HG03571 (cell line): ENCODE measurements at regions not wholly inside any gene's neighbourhood (a gene's known extent, or its start where the extent isn't known, plus 50 kb on each side); places are given as distances from the start of the nearest gene placed in this dataset.

Experiments
- ATAC-seq: cut with Tn5 transposase; IDR thresholded peaks from one replicate; pipeline ENCODE4 v1.9.1; 2021; ENCODE audit not compliant: unreplicated experiment

DNA sequence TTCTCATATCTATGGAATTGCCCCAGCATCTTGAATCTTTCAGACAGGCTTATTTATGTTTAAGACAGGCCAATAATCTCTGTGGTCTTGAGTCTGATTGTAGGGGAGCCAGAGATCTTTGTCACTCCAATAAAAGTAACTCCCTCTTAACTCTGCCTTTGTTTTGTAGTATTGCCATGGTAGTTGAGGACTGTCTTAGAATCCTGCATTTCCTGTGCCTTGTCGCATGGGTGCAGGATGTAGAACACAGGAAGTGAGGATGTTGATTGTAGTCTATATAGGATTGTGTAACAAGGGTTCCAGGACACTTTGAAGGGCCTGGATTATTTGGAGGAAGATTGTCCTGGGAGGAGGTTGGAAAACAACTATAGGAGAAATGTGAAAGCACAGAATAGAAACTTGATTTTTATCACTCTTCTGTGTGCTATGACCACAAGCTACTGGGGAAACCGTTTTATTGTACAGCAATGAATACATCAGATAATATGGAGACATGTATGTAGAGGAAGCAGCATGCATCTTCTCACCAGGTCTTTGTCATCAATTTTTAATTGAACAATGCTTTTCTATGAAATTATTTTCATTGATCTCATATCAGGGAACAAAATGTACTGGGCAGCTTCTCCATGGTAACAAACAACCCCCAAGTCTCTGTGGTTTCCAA lies 411.7 kb downstream of the FGF9 start:
- no peak for ATAC-seq

DNA sequence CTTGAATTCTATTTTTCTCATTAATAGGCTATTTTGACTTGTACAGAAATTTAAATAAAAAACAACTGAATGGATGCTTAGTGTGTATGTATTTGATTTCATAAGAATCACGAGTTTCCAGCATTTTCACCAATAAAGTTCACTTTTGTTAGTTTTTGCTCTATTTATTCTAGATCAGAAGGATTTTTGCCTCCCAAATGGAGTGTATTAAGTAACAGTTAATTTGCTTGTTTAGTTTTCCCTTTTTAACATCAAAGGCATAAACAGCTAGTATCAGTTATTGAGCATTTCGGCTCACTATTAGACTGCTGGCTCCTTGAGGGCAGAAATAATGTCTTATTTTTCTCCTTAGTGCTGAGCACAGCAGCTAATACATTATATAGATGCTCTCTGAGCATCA lies 414.1 kb downstream of the FGF9 start:
- ATAC-seq = no peak

DNA sequence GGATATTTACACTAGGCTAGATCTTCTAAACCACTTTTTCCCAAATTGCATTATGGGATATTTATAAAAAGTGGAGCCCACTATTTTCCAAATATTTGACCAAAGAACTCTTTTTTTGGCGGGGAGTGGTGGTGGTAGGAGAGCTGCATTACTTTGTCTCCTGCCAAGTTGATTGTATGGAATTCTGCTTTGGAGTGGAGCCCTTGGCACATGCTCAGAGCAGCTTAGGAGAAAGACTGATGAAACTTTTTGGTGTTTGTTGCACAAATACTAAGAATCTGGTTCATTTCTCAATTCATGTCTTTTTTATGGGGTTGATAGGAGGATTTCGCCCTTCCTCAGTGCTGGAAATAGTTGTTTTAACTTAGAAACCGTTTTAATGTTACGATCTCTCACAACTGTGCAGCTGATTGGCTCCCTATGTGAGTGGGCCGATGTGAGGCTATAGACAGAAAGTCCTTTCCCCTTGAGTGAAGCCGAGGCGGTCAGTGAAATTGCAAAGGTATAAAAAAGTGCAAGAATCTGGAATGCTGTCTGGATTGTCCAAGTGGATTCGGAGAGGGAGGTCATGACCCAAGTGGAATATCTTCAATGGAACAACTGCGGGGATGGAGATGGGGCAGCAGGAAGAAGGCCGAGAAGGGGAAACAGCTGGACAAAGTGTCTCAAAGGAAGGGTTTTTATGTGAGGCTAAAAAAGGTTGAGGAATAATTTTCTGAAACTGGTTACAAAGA lies 415.9 kb downstream of the FGF9 start:
- no peak for ATAC-seq

DNA sequence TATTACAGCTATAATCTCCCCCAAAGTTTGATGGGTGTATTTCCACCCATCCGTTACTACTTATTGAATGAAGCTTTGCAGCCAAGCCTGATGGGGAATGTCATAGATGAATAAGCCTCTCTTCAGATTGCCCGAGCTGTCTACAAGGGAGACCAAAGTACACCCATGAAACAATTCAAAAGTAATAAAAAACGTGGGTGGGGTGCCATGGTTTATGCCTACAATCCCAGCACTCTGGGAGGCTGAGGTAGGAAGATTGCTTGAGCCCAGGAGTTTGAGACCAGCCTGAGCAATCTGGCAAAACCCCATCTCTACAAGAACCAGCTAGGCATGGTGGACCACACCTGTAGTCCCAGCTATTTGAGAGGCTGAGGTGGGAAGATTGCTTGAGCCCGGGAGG lies 419.2 kb downstream of the FGF9 start:
- ATAC-seq = no peak

DNA sequence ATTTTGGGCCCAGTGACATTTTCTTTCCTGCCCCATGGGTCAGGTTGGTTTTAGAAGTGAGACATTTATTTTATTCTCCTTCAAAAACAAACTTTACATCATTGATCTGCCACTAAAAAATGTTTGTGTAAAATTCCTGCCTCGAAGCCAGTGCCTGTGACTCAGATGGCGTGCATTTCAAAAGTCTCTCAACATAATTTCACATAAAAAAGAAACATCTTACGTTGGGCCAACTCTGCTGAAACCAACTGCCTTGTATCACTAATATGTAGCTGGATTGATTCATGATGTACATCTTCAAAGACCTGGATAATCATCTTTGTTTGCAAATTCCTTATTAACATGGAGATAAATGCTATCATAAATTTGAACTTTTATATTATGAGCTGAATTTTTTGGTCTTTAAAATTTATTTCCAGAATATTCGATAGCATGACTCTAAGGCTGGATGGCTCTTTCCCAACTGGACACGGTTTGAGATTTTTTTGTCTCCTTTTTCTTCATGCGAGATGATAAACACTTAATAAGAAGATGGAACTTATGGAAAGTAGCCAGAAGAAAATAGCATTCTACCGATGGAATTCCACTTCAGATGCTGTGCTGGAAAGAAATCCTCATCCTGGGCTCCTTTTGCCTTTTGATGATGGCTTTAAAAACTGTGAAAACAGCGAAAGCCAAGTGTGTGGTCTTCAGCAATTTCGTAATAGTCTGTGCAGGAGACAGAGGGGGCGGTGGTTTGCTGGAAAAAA lies 420.5 kb downstream of the FGF9 start:
- ATAC-seq = no peak

DNA sequence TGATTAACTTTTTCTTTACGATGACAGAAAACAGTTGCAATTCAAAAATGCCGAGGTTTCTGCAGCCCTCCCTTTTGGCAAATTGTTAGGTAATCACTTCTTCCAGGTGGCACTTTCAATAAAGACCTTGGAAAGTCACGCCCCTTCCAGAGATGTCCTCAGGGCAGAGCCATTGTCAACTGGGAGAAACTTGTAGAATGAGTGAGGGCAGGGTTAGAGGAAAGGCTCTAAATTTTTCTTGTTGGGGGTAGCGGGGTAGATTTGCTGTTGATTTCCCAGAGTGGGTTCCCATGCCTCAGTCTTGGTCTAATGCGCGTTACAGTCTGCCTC lies 421.1 kb downstream of the FGF9 start:
- ATAC-seq = no peak

DNA sequence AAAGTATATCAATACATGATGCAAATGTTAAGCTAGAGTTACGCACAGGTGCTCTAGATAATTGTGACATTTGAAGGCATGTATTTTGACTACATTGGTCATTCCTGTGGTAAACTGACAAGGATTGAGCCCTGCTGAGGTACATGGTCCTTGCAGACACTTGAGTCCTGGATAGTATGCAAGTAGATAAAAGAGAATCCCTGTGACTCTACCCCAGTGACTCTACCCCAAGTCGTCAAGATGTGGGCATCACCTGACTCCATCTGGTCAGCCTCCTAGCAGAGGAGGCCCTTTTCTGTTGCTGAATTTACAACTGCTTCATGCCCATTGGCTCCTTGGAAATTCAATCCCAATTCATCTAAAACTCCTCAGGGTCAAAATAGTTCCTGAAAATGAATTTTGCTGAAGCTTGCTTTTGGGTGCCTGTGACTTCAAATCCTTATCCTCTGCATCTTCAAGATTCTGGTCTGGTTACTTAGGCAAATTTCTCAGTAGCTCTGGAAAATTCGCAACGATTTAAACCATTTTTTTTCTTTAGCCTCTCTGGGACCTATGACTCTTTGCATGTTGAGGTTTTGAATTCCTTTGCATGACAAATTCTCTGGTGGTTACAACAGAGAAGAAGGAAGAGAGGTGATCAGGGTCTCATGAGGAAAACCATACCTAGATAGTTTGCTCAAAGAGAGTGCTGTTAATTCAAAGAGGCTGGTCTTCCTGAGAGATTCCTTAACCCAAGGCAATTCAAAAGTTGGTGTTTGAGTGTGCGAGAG lies 422.1 kb downstream of the FGF9 start:
- ATAC-seq = no peak

DNA sequence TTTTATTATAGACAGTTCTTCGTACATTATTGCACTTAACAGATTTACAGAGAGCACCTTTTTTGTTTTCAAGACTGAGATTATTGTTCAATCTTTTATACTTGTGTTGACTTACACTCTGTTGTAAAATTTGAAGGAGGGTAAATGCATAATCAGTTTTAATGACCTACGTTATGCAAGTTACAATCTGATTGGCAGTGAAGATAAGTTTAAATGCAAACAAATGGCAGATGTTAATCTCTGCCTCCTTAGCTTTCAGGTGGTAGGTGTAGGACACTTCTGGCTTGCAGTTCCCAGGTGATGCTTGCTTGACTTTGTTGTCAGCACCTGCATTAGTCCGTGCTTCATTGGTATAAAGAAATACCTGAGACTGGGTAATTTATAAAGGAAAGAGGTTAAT lies 424.9 kb downstream of the FGF9 start:
- ATAC-seq = no peak

DNA sequence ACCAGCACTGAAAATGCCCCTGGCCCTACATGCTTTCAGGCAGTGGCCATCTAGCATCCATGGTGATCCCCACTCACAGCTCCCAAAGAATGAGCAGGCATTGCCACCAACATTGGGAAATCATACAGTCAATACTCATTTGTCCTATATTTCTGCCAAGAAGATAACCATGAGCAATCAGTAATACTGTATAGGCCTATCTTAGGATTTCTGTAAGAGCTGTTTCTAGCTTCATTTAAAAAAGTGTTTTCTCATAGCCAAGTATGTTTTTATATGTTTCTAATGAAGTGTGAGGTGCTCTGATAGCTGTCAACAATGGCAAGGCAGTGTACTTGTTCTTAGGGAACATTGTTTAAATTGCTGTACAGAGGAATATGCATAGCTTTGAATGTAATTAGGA lies 428.7 kb downstream of the FGF9 start:
- no peak for ATAC-seq

DNA sequence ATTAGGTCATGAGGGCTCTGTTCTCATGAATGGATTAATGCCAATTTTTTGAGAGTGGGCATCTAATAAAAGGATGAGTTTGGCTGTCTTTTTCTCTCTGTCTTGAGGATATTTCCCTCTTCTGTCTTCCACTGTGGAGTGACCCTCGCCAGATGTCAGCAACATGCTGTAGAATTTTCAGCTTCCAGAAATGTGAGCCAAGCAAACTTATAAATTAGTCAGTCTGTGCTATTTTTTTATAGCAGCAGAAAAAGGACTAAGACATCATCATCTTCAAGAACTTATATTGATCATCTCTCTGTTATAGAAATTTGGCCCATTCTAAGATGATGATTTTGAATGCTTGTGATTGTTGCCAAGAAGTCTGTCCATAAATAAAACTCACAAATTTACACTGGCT lies 431.4 kb downstream of the FGF9 start:
- ATAC-seq = no peak

DNA sequence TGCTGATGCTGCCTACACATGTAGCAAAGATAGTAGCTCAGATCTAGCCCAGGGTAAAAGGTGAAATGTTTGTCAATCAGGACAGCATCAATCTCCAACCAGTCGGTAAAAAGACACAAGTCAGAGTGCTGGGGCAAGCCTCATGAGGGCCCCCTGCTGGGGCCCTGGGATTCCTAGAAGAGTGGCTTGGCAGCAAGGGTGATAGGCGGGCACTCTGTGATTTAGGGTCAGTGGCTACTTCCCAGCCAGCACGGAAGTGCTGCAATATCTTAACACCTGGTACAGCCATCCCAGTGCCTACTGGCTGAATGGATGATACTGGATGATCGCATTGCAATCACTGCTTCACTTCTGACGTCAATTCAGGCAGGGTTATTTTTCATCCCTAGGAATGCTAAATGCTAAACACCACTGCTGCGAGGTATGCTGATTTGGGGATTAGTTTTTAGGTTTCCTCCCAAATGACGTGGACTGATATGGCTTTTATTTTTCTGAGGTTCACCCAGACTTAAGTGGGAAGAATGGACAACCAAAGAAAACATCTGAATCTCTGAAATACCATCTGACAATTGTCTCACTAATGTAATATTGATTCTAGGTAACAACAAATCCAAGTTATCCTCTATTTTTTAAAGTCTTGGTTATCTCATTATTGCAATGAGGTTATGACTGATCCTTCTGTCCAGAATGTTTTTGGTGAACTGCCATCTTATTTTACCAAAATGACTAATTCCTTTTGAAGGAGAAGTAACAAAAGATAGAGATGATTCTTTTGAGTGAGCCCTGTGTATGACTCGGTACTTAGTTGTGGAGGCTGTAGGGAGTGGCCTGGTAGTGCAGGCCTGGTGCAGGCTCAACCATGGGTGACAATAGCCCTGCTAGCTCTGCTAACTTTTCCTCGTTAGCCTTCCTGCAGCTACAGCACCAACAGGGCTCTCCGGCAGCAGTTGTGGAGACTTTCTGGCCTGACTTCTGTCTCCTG lies 432.5 kb downstream of the FGF9 start:
- ATAC-seq = no peak

DNA sequence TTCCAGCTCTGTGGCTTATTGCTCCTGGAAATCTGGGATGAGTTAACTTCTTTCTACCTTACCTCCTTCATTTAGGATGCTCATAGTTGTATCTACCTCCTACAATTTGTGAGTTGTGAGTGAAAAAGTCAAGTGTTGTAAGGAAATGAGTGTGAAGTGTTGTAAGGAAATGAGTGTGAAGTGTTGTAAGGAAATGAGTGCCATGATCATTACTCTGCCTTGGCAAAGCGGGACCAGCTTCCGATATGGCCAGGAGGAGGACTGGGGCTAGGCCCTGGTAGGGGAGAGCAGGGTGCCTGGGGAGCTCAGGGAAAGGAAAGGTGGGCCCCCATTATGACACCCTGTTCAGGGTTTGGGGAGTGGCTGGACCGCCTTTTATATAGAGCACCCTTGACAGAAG lies 435.2 kb downstream of the FGF9 start:
- no peak for ATAC-seq

DNA sequence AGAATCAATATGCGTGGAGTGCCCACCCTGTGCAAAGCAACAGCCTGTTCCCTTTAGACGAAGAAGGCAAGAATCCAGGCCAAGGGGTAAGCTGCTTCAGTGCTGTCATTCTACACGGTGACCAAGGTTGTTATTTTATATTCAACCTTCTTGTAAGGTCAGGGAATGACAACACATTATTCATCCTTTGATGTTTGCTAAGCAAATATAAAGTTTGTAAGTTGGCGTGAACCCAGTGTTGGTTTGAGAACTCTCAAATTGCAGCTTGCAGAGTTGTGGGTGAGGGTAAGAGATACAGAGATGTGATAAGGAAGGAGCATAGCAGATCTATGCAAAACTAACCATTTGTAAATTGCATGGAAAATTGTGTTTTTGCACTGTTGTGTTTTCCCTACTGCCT lies 436.7 kb downstream of the FGF9 start:
- no peak for ATAC-seq

DNA sequence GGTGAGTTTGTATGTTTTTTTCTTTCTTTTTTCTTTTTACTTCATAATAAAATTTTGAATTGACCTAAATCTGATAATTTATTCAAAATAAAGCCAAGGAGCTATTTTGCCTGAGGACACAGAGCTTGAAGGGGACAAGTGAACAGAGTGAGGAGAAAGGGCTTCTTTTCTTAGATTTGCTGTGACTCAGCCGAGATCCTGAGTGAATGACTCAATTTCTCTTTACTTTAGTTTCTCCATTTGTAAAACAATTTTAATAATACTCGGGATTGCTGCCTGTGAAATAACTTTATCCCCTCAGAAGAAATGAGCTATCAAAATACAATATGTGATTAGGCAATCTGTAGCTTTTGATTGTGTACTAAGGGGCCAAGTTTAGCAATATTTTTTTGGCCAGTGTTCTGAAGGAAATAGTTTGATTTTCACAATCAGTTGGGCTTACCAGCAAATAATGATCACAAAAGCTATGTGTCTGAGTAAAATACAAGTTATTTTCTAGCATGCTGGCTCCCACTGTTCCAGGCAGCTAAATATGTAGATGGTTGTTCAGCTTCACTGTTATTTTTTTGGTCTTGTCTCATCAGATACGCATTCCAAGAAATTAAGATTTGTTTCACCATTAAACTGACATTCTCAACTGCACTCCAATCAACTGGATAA lies 437.5 kb downstream of the FGF9 start:
- no peak for ATAC-seq

DNA sequence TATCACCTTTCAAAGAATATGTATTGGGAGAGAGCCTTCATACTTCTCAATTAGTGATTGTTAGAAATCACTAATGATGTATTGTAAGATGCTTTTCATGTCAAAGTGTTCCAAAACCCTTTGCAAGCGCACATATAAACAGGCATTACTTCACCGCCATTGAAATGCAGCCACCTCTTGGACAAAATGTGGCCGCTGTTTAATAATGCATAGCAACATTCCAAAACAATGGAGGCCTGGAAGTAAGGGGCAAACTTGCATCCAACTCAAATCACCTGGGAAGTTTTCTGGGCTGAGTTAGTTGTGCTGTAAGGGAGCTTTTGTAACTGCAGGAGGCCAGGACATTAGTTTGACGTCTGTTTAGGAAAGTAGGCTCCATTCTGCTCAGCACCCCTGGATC lies 438.1 kb downstream of the FGF9 start:
- ATAC-seq = no peak

DNA sequence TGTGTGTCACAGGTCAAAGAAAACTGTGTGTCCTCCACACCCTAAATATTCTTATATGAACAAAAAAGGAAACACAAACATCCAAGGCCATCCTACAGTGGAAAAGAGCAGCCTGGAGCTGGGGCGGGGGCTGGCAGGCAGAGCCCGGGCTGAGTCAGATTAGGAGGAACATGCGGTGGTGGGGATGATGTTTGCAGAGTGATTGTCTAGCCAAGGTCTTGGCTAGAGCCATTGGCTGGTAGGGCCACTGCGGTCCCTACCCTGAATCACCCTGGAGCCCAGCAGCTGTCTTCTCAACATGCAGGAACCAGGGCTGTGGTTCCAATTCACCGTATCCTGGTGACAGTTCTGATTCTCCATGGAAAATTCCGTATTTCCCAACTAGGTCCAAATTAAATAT lies 439.5 kb downstream of the FGF9 start:
- no peak for ATAC-seq

DNA sequence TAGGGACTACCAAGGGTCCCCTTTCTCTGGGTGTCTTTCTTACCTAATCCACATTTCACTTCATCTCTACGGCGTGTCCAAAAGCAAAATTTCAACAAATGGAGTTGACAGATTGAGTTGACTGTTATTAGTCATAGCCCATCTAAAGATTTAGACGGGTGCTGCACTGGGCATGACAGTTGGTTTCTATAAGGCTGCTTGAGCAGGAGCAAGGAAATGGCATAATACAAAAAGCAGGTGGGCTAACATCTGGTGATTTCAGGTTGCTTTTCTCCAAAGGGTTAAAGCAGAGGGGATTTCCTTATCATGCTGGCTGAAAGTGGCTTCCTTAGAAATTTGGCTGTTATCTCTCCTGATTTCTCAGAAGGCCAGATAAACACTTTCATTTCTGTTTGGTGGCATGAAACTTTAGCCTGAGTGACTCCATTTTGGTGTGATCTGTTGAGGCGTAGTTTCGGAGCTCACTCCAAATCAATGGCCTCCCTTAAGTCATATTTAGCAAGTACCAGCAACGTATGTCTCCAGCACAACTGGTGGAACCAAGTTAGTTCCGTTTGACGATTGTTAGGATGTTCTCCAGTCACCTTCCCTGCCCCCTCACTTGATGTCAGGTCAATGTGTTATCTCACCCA lies 440.4 kb downstream of the FGF9 start:
- no peak for ATAC-seq

DNA sequence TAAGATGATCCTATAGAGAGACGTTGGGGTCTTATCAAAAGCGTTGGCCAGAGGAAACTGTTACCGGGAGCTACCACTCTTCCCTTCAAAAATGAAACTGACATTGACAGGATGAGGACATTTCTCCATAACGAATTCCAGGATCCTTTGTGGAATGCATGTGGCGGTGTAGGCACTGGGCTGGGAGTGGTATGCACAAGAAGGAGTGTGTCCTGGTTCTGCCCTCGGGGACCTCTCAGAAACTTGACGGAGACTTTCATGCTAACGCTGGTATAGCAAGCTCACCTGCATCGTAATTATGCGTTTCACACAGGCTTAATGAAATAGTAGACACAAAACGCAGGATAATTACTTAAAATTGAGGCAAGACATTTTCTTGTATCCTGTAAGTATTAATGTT lies 441.1 kb downstream of the FGF9 start:
- no peak for ATAC-seq

DNA sequence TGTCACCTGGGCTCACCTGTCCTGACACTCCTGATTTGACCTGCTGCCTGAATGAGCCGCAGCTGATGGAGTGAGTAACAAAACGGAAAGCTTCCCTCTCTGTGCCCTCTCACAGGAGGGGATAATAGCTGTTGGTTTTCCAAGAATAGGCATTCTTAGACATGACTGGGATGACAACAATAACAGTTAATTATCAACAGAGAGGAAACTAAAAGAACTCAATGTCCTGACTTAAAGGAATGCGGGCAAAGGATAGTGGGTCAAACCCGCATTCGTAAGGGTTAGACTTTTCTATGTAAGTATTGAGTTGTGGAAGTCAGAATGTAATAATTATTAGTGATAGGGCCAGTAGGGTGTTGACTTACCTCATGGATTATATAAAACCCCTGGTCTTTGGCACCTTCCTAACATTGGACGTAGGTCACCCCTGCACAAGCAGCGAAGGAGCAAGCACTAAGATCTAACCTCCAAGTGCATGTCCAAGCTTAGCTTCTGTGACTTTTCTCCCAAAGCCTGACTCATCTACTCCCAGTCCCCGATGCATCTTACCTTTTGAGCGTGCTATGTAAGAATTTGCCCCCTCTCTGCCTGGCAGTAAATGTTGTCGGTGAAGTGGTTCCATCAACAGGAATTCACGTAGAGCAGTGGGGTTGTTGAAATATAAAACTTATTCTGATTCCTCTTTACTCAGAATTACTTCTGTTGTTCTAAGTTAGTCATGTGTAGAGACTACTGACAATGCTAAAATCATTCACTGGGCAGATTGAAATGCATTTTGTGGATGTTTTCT lies 442.3 kb downstream of the FGF9 start:
- ATAC-seq = no peak
